ENCODE measurements at regions not wholly inside any gene's neighbourhood (a gene's known extent, or its start where the extent isn't known, plus 50 kb on each side); places are given as distances from the start of the nearest gene placed in this dataset.

GRCh38 chr18:24917767-24918166, 434.2 kb downstream of the ZNF521 start:
- no peak for DNase-seq

DNA sequence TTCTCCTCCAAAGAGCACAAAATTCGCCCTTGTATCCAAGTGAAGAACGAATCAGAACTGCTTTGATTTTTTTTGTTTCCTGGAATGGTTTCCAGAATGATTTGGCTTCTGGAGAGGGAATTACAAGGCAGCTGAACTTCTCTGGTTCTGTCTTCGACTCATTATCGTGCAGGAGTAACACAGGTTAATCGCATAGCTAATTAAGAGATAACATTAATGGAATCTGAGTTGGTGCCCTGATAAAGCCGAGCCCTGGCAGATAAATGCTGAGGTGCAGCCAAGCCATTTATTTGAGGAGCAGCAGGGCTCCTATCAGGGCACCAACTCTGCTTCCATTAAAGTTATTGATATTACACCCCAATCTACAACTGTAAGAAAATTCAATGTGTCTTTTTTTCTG, 433.7 kb downstream of the ZNF521 start:
- DNase-seq, result no peak

DNA sequence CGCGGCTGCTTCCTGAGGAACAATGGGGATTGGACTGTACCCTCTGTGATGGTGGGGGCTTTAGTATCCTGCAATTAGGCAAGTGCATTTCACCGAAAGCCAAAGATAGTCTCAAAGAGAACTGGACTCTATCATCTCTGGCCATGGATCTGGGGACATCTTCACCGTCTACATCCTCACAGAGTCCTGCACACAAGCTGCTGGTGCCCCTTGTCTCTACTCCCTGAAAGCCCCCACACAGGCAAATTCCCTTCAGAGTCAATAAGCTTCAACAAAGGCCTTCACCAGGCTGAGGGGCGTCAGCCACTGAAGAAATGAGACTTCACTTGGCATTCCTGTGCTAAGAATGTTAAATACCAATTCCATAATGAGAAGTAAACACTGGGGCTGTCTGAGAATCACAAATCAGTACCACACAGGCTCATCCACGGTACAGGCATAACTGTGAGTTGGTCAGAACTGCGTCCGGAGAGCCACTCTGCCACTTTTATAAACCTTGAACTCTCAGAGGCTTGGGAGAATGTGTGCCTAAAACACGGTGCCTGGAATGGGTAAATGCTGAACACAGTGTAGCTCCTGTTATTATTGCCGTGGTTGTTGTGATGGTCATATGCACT, 432.7 kb downstream of the ZNF521 start:
- DNase-seq, result no peak

- no peak for DNase-seq
Observed at GRCh38 chr18:24922491-24922890, 429.5 kb downstream of the ZNF521 start.

- no peak for DNase-seq
Observed at GRCh38 chr18:24923138-24923537, 428.8 kb downstream of the ZNF521 start.

DNA sequence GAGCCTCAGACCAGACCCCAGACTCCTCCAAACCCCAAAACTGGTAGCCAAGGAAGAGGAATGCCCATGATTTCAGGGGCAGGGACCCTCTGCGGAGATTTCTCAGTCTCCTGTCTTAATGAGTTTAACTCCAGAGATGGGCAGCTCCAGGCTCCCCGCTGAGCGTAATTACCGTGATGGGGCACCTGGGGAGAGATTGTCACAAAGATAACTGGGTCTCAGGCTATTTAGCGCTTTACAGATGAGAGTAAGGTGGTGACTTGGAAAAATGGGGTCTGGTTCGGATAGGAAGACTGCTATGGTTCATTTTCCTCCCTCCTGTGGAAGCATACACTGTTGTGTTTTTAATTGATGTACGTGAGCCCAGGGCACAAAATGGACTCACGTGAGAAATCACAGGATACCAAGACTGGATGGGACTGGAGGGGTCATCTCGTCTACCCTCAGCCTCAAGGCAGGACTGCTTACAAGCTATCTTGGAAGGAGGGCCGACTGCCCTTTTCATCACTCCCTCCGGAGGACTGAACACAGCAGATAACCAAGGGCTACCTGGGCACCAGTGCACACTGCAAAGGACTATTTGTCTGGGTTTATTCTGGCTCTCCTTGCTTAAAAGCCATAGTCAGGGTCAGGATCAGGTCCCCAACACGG, 427.8 kb downstream of the ZNF521 start:
- DNase-seq, result no peak

DNA sequence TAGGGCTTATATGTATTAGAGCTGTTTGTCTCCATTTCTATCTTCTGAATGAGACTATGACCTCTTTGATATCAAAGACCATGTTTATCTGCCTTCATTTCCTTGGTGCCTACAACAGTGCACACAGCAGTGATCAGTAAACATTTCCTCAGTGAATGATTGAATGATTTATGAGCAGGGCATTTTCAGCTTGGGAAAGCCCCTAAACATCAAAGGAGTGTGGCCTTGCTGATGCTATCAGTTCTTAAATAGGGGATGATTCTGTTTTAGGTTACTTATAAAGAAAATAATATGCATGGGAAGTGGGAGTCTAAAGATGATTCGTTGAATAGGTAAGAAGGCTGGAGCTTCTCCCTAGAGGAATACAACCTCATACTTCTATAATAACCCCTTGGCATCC, 425.3 kb downstream of the ZNF521 start:
- no peak for DNase-seq

GRCh38 chr18:24928301-24928878, 423.6 kb downstream of the ZNF521 start:
- no peak for DNase-seq

DNA sequence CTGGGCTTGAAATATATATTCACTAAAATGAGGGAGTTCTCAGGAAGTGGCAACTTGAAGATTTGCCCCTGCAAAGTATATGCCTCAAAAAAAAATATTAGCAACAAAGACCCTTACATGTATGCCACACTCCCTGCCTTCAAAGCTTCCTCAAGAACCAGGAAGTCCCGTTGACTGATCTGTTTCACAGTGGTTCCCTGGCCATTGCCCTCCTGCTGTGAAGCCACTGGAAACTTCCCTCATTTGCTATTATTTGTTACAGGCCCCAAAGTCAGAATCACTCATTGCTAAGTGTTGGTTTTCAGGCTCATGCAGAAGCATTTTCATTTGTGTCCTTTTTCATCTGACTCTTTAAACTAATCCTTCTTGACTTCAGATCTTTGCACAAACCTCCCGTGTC, 421.5 kb downstream of the ZNF521 start:
- DNase-seq, result no peak

DNA sequence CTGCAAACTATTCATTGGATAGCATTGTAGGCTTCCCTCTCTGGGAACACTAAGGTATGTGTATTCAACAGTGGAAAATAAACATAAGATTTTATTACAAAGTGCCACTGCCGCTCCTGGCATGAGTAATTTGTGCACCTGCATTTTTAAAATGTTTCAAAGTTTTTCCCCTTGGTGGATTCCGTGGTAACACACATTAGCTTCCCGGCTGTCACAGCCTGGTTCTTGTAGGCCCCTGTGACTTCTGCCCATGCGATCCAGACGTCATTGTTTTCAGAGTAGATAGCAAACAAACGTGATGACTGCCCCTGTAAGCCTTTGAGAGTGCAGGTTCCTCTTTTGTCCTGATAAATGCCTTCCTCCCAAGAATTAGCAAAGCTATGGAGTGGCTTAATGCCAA, 421.0 kb downstream of the ZNF521 start:
- no peak for DNase-seq

DNA sequence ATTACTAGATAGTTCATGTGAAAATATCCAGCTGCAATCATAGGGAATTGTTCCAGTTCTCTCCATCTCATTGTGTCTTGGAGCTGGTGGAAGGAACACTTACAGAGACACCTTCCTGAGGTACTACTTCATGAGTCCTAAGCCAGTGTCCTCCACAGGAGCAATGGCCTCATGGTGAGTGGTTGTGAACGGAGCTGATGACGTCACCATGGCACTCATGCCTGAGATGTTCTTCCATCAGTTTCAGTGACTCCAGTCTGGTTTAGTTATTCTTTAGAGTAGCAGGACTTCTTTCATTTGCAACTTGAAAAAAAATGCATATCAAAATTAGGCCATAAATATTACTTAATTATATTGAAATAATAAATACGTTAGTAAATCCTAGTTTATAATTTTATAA, 418.6 kb downstream of the ZNF521 start:
- no peak for DNase-seq

GRCh38 chr18:24934258-24934932, 417.6 kb downstream of the ZNF521 start:
- no peak for DNase-seq

DNA sequence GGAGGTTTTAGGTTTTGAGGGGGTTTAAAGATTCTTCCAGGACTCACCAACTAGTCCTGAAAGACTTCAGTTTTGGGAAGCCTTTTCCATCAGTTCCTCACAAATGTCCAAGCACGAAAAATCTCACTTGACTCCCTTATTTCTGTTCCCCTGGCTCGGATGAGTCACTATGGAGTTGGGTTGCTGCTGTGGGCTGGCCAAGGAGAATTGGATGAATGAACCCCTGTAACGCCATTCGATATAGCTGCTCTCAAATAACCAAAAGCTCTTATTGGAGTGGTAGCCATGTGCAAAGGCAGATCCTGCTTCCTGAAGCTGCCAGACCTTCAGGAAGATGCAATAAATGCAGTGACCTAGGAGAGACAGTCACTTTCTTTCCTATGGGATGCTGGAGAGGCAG, 417.0 kb downstream of the ZNF521 start:
- DNase-seq, result no peak

DNA sequence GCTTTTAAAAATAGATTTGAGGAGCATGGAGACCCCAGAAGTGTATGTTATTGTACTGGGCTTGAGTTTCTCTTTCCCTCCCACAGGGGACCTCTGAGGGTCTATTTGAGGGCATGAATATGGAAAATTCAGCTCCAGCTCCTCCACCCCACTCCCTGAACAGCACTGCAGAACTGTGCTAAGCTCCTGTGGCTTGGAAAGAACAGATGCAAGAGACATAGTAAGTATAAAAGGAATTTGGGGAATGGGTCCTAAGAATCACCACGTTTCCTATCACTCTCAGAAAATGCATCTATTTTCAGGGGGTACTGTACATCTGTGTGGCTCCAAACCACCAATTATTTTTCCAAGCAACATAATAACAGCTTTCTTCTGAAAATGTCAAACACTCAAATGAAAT, 416.1 kb downstream of the ZNF521 start:
- no peak for DNase-seq

GRCh38 chr18:24936691-24937090, 415.3 kb downstream of the ZNF521 start:
- no peak for DNase-seq

GRCh38 chr18:24937639-24938275, 414.2 kb downstream of the ZNF521 start:
- DNase-seq, result no peak

DNA sequence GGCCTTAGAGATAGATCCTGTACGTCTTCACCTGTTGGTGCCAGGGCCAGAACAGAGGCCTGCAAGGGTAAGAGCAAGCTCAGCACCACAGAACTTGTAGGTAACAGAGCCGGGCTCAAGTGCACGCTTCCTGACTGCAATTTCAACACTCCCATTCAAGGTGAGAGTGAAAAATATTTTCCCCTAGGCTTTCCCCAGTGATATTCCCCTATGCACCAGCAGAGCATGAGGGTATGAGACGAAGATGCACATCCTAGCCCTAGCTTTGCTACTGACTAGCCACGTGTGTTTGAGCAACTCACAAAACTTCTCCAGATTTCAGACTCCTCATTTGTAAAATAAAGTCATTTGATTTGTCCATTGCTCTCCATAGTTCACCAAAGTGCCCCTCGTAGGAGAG, 411.6 kb downstream of the ZNF521 start:
- no peak for DNase-seq

- DNase-seq, result no peak
Observed at GRCh38 chr18:24941174-24941951, 410.6 kb downstream of the ZNF521 start.

DNA sequence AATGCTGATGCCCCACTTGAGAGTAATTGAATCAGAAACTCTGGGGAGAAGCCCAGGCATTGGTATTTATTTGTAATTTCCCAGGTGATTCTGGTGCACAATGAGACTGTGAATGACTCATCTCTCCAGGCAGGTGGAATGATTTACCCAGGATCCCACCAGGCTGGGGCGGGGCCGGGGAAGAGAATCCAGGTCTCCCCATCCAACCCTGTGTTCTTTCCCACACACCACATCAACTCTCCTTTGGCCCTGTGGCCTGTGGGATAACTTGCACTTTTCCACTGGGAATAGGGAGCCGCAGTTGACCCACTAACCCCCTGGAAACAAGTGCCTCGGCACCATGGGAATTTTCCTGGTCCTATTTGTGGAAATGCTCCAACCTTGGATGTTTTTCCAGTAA, 409.8 kb downstream of the ZNF521 start:
- no peak for DNase-seq

DNA sequence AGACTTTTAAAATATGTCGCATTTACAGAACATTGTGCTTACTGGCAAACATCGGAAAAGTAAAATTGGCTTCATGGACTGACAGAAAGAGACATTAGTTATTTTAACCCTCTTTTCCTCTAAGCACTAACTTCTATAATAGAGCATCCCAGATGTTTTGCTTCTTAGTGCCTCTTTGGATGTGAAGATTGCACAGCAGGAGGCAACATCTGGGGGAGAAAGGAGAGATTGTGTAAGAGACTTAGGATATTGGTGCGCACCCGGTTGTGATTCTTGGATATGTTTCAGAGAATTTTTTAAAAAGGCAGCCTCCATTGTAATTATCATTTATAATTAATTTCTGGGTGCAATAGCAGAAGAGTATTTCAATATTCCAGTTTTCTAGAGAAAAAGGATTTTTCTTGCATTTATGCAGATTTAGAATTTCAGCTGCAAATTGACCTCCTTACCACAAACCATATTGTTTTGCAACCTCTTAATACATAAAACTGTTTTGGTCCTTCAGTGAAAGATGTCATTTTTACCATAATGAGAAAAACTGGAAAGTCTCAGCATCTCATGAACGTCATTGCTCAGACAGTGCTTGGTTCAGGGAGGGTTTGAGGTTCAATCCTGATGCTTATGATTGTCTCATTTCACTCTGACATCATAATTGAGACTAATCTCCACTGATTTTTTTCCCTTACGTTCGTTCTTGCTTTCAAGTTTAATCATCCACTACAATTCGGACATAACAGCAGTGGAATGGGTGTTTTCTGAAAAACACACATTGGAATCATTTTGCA, 404.3 kb downstream of the ZNF521 start:
- no peak for DNase-seq

DNA sequence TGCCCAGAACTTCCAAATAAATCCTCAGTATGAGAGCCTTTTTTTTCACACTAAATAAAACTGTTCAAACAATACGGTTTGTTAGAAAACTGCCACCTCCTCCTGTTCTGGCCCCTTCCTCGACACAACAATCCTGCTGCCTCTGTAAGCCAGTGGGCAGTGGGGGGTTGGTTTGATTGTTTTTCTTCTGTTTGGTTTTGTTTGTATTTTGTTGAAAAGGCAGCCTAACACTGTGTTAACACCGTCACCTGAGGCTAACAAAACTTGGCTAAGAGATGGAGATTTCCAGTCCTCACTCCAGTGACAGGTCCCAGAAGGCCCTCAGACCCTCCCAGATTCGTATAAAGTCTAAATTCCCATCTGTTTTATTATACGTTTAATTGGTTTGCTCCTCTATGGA, 402.1 kb downstream of the ZNF521 start:
- DNase-seq, result no peak

DNA sequence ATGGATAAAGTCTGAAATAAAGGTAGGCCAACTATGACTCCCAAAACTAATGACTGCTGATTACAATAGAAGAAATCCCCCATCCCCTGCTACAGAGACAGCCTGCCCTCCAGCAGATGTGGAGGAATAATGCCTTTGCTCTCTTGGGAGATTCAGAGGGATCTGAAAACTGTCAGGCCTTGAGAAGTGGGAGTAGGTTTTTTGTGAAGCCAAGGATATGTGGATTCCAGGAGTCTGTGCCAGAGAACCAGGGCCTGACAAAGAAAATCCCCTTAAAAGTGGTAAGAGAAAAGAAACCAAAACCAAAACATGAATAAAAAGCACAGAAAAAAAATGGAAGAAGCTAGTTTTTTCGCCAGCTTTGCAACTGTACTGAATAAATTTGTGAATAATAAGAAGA, 397.6 kb downstream of the ZNF521 start:
- DNase-seq, result no peak

Measured in NCI-H1694 treated with DMSO at 0.1 percent for 48 hours (cell line).